ENCODE measurements at regions not wholly inside any gene's neighbourhood (a gene's known extent, or its start where the extent isn't known, plus 50 kb on each side); places are given as distances from the start of the nearest gene placed in this dataset.

- TF ChIP-seq POLR2A (IDR thresholded peaks at IDR 0.05; ENCODE audit: low read depth, low read length) (no peak), POLR2AphosphoS5 (IDR thresholded peaks at IDR 0.05; ENCODE audit: low read depth, low read length) (no peak)
Observed at GRCh38 chr14:58730792-58731464, 93.2 kb downstream of the DACT1 start.
